ENCODE measurements at regions not wholly inside any gene's neighbourhood (a gene's known extent, or its start where the extent isn't known, plus 50 kb on each side); places are given as distances from the start of the nearest gene placed in this dataset.
A peak's percentile ranks its signal among the peaks of the same experiment; 100 is the strongest.

DNA sequence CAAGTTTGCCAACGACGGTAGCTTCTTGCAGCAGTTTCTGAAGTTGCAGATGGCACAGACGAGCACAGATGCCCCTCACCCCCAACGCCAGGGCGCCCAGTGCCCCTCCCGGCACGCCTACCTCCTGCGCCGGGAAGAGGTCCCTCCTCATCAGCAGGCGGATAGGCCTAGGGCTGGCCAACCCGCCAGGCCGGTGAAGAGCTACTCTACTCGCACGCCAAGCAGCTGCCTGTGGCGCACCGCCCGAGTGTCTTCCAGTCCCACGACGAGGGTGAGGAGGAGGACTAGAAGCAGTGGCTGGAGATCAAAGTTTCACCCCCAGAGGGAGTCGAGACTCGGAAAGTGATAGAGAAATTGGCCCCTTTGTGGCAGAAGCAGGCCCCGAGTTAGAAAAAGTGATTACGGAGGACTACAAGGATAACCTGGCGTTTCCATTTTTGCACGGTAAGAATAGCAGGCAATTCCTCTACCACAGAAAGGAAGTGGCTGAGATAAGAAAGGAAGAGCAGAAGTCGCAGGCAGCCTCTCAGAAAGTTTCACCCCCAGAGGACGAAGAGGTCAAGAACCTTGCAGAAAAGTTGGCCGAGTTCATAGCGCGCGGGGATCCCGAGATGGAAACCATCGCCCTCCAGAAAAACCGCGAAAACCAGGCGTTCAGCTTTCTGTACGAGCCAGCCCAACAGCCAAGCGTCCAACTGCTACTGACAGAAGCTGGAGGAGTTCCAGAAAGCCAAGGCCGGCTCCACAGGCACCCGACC is 170.4 kb downstream of the HINT1 start:
- Histone ChIP-seq H3K4me3 (ENCODE audit: insufficient read depth, low read length) (no peak overlapping the region), H3K36me3 (ENCODE audit: insufficient read depth, low read length) (no peaks in the 10 kb centered on the region), H3K27me3 (ENCODE audit: insufficient read depth, low read length) (no peaks in the 10 kb centered on the region), H3K4me1 (ENCODE audit: insufficient read depth, low read length) (no peaks in the 10 kb centered on the region), H3K79me2 (ENCODE audit: insufficient read depth, low read length) (no peaks in the 10 kb centered on the region), H2AFZ (ENCODE audit: low read length) (no peak overlapping the region), H3K27ac (ENCODE audit: low read depth, low read length) (no peak overlapping the region), H4K20me1 (ENCODE audit: insufficient read depth, low read length) (no peaks in the 10 kb centered on the region), H3K4me2 (ENCODE audit: insufficient read depth, low read length) (no peak overlapping the region), H3K9me3 (ENCODE audit: low read depth, low read length) (no peaks in the 10 kb centered on the region)
- TF ChIP-seq, protein P1, sequence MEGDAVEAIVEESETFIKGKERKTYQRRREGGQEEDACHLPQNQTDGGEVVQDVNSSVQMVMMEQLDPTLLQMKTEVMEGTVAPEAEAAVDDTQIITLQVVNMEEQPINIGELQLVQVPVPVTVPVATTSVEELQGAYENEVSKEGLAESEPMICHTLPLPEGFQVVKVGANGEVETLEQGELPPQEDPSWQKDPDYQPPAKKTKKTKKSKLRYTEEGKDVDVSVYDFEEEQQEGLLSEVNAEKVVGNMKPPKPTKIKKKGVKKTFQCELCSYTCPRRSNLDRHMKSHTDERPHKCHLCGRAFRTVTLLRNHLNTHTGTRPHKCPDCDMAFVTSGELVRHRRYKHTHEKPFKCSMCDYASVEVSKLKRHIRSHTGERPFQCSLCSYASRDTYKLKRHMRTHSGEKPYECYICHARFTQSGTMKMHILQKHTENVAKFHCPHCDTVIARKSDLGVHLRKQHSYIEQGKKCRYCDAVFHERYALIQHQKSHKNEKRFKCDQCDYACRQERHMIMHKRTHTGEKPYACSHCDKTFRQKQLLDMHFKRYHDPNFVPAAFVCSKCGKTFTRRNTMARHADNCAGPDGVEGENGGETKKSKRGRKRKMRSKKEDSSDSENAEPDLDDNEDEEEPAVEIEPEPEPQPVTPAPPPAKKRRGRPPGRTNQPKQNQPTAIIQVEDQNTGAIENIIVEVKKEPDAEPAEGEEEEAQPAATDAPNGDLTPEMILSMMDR (IDR thresholded peaks at IDR 0.05; ENCODE audit: extremely low read depth, low read depth, low read length): no peak
- peak; percentile 64 for DNase-seq (ENCODE audit: insufficient read length, low spot score, missing footprints)

DNA sequence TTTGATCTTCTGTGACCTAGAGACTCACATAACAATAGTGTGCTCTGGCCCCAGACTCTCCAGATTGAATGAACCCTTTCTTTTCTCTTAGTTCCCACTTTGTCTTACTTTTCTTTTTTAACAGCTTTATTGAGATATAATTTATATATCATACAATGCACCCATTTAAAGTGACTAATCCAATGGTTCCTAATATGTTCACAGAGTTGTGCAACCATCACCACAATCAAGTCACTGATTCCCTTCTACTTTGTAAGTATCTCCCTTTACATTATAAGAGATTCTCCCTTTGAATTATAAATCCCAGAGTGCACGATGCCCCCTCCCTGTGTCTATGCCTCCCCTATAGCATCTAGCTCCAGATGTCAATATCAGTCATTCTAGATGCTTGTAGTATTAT is 172.4 kb downstream of the HINT1 start:
- Histone ChIP-seq H3K36me3 (ENCODE audit: insufficient read depth, low read length) (no peaks in the 10 kb centered on the region), H3K4me3 (ENCODE audit: insufficient read depth, low read length) (no peak overlapping the region), H3K4me1 (ENCODE audit: insufficient read depth, low read length) (no peaks in the 10 kb centered on the region), H3K27me3 (ENCODE audit: insufficient read depth, low read length) (no peaks in the 10 kb centered on the region), H3K4me2 (ENCODE audit: insufficient read depth, low read length) (no peak overlapping the region), H3K79me2 (ENCODE audit: insufficient read depth, low read length) (no peaks in the 10 kb centered on the region), H3K27ac (ENCODE audit: low read depth, low read length) (no peak overlapping the region), H4K20me1 (ENCODE audit: insufficient read depth, low read length) (no peaks in the 10 kb centered on the region), H3K9me3 (ENCODE audit: low read depth, low read length) (no peaks in the 10 kb centered on the region), H2AFZ (ENCODE audit: low read length) (no peak overlapping the region)
- TF ChIP-seq, protein P1 (IDR thresholded peaks at IDR 0.05; ENCODE audit: extremely low read depth, low read depth, low read length): no peak
- DNase-seq (ENCODE audit: insufficient read length, low spot score, missing footprints): no peak

DNA sequence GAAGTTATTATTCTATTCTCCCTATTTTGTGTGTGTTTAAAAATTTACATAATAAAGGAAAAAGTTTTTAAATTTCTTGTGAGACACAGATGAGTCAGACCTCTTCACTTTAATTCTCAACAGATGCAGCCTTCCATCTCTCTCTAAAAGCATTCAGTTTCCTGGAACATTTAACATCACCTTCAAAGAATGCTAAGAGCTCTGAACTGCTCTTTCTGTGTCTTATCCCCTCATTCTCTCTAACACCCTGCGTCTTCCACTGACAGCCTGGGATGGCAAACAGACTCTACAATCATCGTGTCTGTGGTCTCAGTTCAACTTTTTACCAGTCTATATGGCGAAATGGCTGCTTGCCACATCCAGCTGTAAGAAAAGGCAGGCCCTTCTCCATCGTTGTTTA is 173.0 kb downstream of the HINT1 start:
- H3K4me3 ChIP-seq (ENCODE audit: insufficient read depth, low read length): no peak overlapping the region

DNA sequence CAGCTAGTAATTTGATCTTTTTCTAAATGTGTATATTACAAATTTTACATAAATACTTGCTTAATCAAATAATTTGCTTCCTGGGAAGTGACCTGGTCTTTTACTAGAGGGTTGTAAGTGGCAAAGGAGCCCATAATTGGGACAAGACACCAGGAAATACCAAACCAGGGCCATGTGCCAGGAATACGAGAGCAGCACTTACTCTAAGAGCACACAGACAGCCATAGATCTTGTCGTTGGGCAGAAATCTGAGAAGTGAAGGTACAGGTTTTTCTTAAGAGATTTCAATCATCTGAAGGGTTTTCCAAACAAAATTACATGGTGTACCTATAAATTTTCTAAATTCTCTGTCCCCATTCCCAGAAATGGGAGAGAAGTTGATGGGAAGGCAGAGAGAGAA is 179.3 kb downstream of the HINT1 start:
- H3K79me2 ChIP-seq (ENCODE audit: insufficient read depth, low read length): no peaks in the 10 kb centered on the region
- H3K4me3 ChIP-seq (ENCODE audit: insufficient read depth, low read length): no peak overlapping the region
- H3K27ac ChIP-seq (ENCODE audit: low read depth, low read length): no peak overlapping the region
- H4K20me1 ChIP-seq (ENCODE audit: insufficient read depth, low read length): no peaks in the 10 kb centered on the region
- H3K4me1 ChIP-seq (ENCODE audit: insufficient read depth, low read length): no peaks in the 10 kb centered on the region
- H3K9me3 ChIP-seq (ENCODE audit: low read depth, low read length): no peaks in the 10 kb centered on the region
- no peak overlapping the region for H3K4me2 ChIP-seq (ENCODE audit: insufficient read depth, low read length)
- no peak overlapping the region for H2AFZ ChIP-seq (ENCODE audit: low read length)
- H3K27me3 ChIP-seq (ENCODE audit: insufficient read depth, low read length): no peaks in the 10 kb centered on the region
- DNase-seq (ENCODE audit: insufficient read length, low spot score, missing footprints): no peak
- TF ChIP-seq, protein P1 (IDR thresholded peaks at IDR 0.05; ENCODE audit: extremely low read depth, low read depth, low read length): no peak
- no peaks in the 10 kb centered on the region for H3K36me3 ChIP-seq (ENCODE audit: insufficient read depth, low read length)

More for the DNA sequence above, 173.0 kb downstream of the HINT1 start:
- H4K20me1 ChIP-seq (ENCODE audit: insufficient read depth, low read length): no peaks in the 10 kb centered on the region
- H3K9me3 ChIP-seq (ENCODE audit: low read depth, low read length): no peaks in the 10 kb centered on the region
- no peak overlapping the region for H2AFZ ChIP-seq (ENCODE audit: low read length)
- no peaks in the 10 kb centered on the region for H3K79me2 ChIP-seq (ENCODE audit: insufficient read depth, low read length)
- no peak overlapping the region for H3K27ac ChIP-seq (ENCODE audit: low read depth, low read length)
- H3K4me1 ChIP-seq (ENCODE audit: insufficient read depth, low read length): no peaks in the 10 kb centered on the region
- peak; percentile 62 for DNase-seq (ENCODE audit: insufficient read length, low spot score, missing footprints)
- H3K36me3 ChIP-seq (ENCODE audit: insufficient read depth, low read length): no peaks in the 10 kb centered on the region
- no peaks in the 10 kb centered on the region for H3K27me3 ChIP-seq (ENCODE audit: insufficient read depth, low read length)
- TF ChIP-seq, protein P1 (IDR thresholded peaks at IDR 0.05; ENCODE audit: extremely low read depth, low read depth, low read length): no peak
- H3K4me2 ChIP-seq (ENCODE audit: insufficient read depth, low read length): no peak overlapping the region
